GM19468 (cell line): ENCODE measurements at regions not wholly inside any gene's neighbourhood (a gene's known extent, or its start where the extent isn't known, plus 50 kb on each side); places are given as distances from the start of the nearest gene placed in this dataset.

Experiments
- ATAC-seq: cut with Tn5 transposase; IDR thresholded peaks from one replicate; pipeline ENCODE4 v1.9.1; 2021; ENCODE audit warnings: mild to moderate bottlenecking, moderate library complexity, moderate number of reproducible peaks; ENCODE audit not compliant: unreplicated experiment; ENCODE audit errors: extremely low read depth

GRCh38 chr1:59043796-59044195 is 253.1 kb upstream of the FGGY start:
- no peak for ATAC-seq

GRCh38 chr1:59044535-59045121 is 252.3 kb upstream of the FGGY start:
- no peak for ATAC-seq

- ATAC-seq: no peak
Measured at GRCh38 chr1:59045137-59045536, 251.8 kb upstream of the FGGY start.

- no peak for ATAC-seq
Measured at GRCh38 chr1:59045636-59046035, 251.3 kb upstream of the FGGY start.

DNA sequence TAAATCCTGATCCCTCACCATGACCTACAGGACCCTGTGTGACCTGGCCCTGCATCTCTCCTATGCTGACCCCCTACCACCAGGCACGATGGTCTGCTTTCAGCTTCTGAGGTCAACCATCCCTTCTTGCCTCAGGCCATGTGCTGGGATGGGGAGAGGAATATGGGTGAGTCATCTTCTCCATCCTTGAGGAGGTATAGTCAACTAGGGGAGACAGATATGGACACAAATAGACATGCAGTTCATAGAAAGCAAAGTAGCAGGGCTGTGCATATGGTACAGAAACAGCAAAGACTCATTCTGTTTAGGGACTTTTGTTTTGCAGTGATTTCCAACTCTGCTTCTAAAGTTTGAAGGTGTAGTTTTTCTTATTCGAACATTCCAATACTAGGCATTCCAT is 250.8 kb upstream of the FGGY start:
- no peak for ATAC-seq

- ATAC-seq: peak; percentile 67
Measured at GRCh38 chr1:59046730-59047157, 250.2 kb upstream of the FGGY start.

- no peak for ATAC-seq
Measured at GRCh38 chr1:59051007-59051406, 245.9 kb upstream of the FGGY start.

- no peak for ATAC-seq
Measured at GRCh38 chr1:59052166-59052590, 244.7 kb upstream of the FGGY start.

GRCh38 chr1:59054172-59054571 is 242.7 kb upstream of the FGGY start:
- ATAC-seq: no peak

GRCh38 chr1:59055908-59056719 is 240.8 kb upstream of the FGGY start:
- no peak for ATAC-seq

GRCh38 chr1:59057211-59057694 is 239.6 kb upstream of the FGGY start:
- no peak for ATAC-seq

GRCh38 chr1:59057796-59058195 is 239.1 kb upstream of the FGGY start:
- no peak for ATAC-seq

- no peak for ATAC-seq
Measured at GRCh38 chr1:59058665-59059439, 238.0 kb upstream of the FGGY start.

- no peak for ATAC-seq
Measured at GRCh38 chr1:59061876-59062275, 235.0 kb upstream of the FGGY start.

- no peak for ATAC-seq
Measured at GRCh38 chr1:59062743-59063142, 234.2 kb upstream of the FGGY start.

- ATAC-seq: no peak
Measured at GRCh38 chr1:59063501-59063900, 233.4 kb upstream of the FGGY start.

DNA sequence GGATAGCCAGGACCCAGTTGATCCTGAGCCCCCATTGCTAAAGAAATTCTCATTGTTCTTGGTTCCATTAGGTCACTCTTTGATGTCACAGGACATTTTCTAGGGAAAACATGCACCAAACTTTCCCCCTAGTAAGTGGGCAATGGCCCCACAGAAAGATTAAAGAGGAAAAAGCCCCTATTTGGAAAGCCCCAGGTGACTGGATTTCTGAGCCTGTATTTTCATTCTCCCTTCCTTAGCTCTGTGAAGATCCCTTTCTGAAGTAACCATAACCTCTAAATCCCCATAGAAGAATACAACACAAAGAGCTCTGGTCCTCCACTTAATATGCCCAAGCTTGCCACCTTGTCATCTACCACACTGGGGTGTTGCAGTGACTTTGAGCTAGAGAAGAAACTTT is 232.3 kb upstream of the FGGY start:
- no peak for ATAC-seq

- ATAC-seq: no peak
Measured at GRCh38 chr1:59066236-59066635, 230.7 kb upstream of the FGGY start.

GRCh38 chr1:59070610-59071009 is 226.3 kb upstream of the FGGY start:
- no peak for ATAC-seq

DNA sequence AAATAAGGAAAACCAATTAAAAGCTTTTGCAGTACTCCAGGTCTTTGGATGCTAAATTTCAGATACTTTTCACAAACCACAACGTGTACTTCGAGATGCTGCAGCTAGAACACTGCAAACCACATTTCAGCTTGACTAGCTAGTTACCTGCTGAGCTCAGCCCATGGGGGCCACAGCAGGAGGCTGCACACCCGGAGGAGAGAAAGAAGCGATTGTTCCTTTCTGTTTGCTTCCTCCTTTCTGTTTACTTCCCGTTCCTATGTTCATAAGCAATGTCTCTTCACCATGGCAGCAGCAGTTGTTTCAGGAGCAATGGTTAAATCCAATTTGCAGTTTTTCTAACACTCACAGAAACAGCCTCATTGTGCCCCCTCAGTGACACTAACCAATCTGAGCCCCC is 225.6 kb upstream of the FGGY start:
- ATAC-seq: no peak
